Adrenal gland (tissue), 9 donors: ENCODE measurements at regions not wholly inside any gene's neighbourhood (a gene's known extent, or its start where the extent isn't known, plus 50 kb on each side); places are given as distances from the start of the nearest gene placed in this dataset.

ENCODE experiments used
- DNase-seq, 7 donors: peaks; one replicate each; pipeline ENCODE4 v3.0.0-alpha.2; 2019 to 2020
- H3K27ac ChIP-seq, 5 donors: fragments of 200-600 bp; sonication (generic) in 4 of 5; 1 replicate in 3 of 5; 2 replicates in 2 of 5; pipeline versions ENCODE4 v1.5.1 to v1.8.0; 2016 to 2020; ENCODE audit warnings: mild to moderate bottlenecking in 1 of 5
- H3K27me3 ChIP-seq: fragments of 200-600 bp; 2 replicates; pipeline ENCODE4 v1.8.0; 2021
- H3K36me3 ChIP-seq, 2 donors: fragments of 200-600 bp; replicated peaks in 1 of 2; 1 replicate in 1 of 2; 2 replicates in 1 of 2; pipeline versions ENCODE4 v1.5.1 to v1.8.0; 2018 to 2022
- H3K4me1 ChIP-seq, 2 donors: fragments of 200-600 bp; replicated peaks in 1 of 2; 1 replicate in 1 of 2; 2 replicates in 1 of 2; pipeline versions ENCODE4 v1.5.1 to v1.8.0; 2018 to 2021
- H3K4me3 ChIP-seq, 4 donors: fragments of 200-600 bp; sonication (generic) in 3 of 4; one replicate each; pipeline ENCODE4 v1.5.1; 2016 to 2018
- H3K9me3 ChIP-seq, 3 donors: fragments of 200-600 bp; sonication (generic) in 1 of 3; replicated peaks in 1 of 3; 1 replicate in 2 of 3; 2 replicates in 1 of 3; pipeline versions ENCODE4 v1.5.1 to v1.8.0; 2016 to 2021
- POLR2A ChIP-seq, 2 donors: fragments of 450-650 bp; IDR thresholded peaks; one replicate each; pipeline ENCODE4 v1.6.1; 2017; ENCODE audit warnings: antibody characterized with exemption in 2 of 2, mild to moderate bottlenecking in 2 of 2, moderate library complexity in 1 of 2
- WGBS, 4 donors: extraction: QIAGEN DNeasy Blood & Tissue Kit in 2 of 4; methylation state at CpG; one replicate each; pipeline versions ENCODE4 v1.1.5 to v1.1.7; 2013 to 2017; 5-methylcytosine and 5-hydroxymethylcytosine counted together
- intact Hi-C, 2 donors: fragments of 100-400 bp; cut with DNase I; formaldehyde crosslinking; loops; one replicate each; pipeline versions ENCODE4 v1.14.1 to v1.15.0; 2022 to 2023
- TF ChIP-seq, protein P1 (sequence below), 6 experiments: fragments of 450-650 bp in 4 of 6; fragments of 200-600 bp in 2 of 6; sonication (generic) in 1 of 6; IDR thresholded peaks; 1 replicate in 5 of 6; 2 replicates in 1 of 6; pipeline versions ENCODE4 v1.5.1 to v1.8.0; 2016 to 2021; ENCODE audit warnings: antibody characterized with exemption in 6 of 6, mild to moderate bottlenecking in 2 of 6, moderate library complexity in 1 of 6
- donor health status: healthy with polysubstance abuse.
- donor health status: Bipolar disorder and iron deficiency.
- donor health status: DM: yes; HTN: yes; CAD: no.
- donor health status: DM: no; HTN: no; CAD: no.
- donor health status: DM: no; HTN: no; CAD: no.

DNA sequence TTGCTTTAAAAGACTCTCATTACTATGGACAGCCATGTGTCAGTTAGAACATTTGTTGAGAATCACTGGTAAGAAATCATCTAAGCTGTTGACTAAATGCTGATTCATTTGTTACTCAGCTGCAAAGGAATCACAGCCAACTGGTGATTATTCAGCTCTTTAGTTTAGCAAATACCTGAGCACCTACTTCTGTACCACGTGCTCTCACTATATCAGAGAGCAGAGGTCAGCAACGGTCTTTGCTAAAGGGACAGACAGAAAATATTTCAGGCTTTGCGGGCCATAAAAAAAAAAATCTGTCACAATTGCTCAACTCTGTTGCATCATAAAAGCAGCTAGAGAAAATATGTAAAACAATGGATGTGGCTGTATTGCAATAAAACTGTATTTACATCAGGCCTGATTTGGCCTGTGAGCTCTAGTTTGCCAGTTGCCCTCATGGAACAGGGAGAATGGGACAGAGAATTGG, 377.6 kb downstream of the DNAH5 start:
- 64 to 77% (median 67%) methylated on average over 3 of the region's 3 CpGs for WGBS, 4 donors
- no peaks in the 10 kb centered on the region for H3K4me1 ChIP-seq
- no peak overlapping the region for H3K27ac ChIP-seq
- DNase-seq: no peak
- no peaks in the 10 kb centered on the region for H3K36me3 ChIP-seq
- intact Hi-C loops: no loop called here
- no peaks in the 10 kb centered on the region for H3K27me3 ChIP-seq
- TF ChIP-seq, protein P1, sequence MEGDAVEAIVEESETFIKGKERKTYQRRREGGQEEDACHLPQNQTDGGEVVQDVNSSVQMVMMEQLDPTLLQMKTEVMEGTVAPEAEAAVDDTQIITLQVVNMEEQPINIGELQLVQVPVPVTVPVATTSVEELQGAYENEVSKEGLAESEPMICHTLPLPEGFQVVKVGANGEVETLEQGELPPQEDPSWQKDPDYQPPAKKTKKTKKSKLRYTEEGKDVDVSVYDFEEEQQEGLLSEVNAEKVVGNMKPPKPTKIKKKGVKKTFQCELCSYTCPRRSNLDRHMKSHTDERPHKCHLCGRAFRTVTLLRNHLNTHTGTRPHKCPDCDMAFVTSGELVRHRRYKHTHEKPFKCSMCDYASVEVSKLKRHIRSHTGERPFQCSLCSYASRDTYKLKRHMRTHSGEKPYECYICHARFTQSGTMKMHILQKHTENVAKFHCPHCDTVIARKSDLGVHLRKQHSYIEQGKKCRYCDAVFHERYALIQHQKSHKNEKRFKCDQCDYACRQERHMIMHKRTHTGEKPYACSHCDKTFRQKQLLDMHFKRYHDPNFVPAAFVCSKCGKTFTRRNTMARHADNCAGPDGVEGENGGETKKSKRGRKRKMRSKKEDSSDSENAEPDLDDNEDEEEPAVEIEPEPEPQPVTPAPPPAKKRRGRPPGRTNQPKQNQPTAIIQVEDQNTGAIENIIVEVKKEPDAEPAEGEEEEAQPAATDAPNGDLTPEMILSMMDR (IDR thresholded peaks at IDR 0.05): no peak
- no peak for TF ChIP-seq POLR2A (IDR thresholded peaks at IDR 0.05)
- no peaks in the 10 kb centered on the region for H3K9me3 ChIP-seq
- H3K4me3 ChIP-seq: no peak overlapping the region

DNA sequence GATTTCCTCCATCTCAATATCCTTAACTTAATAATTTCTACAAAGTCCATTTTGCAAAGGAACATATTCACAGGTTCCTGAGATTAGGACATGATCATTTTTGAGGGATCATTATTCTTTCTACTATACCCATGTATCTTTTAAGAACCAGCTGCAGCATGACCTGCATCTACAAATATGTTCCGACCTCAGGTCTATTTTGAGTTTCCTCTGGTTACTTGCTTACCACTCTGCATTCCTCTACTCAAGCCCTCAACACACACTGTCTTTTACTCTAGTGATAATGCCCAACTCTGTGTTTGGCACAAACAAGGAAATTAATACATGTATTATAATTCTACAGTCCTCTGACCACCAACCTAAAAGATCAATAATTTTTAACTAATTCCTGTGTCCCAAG, 386.1 kb downstream of the DNAH5 start:
- intact Hi-C loops: no loop called here
- Histone ChIP-seq H3K36me3 (no peaks in the 10 kb centered on the region), H3K4me1 (no peaks in the 10 kb centered on the region), H3K27ac (no peak overlapping the region), H3K4me3 (no peak overlapping the region), H3K9me3 (no peaks in the 10 kb centered on the region), H3K27me3 (no peaks in the 10 kb centered on the region)
- 61 to 76% (median 65%) methylated on average over 1 of the region's 1 CpG for WGBS, 4 donors
- no peak for DNase-seq
- TF ChIP-seq POLR2A (IDR thresholded peaks at IDR 0.05): no peak
- TF ChIP-seq, protein P1 (IDR thresholded peaks at IDR 0.05): no peak

DNA sequence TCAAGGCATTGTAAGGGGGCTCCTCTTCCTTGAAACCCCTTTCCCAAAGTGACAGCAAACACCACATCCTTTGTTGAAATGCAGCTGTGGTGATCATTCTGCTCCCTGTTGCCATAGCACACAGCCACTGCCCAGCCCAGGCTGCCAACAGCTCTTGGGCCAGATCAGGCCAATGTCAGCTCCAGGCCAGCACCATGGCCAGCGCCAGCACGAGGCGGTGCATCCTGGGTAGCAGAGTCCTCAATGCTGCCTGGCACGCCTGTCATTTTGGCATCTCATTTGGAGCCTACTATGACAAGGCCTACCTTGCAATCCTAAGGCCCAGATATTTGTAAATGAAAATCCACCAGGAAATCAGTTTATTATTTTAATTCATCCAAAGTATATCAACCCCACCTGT, 390.6 kb downstream of the DNAH5 start:
- no peaks in the 10 kb centered on the region for H3K9me3 ChIP-seq
- H3K4me3 ChIP-seq: no peak overlapping the region
- TF ChIP-seq, protein P1 (IDR thresholded peaks at IDR 0.05): no peak
- TF ChIP-seq POLR2A (IDR thresholded peaks at IDR 0.05): no peak
- intact Hi-C loops: no loop called here
- H3K36me3 ChIP-seq: no peaks in the 10 kb centered on the region
- 5 to 28% (median 19%) methylated on average over 4 of the region's 4 CpGs for WGBS, 4 donors
- DNase-seq: no peak
- H3K27me3 ChIP-seq: no peaks in the 10 kb centered on the region
- no peak overlapping the region for H3K27ac ChIP-seq
- no peaks in the 10 kb centered on the region for H3K4me1 ChIP-seq

DNA sequence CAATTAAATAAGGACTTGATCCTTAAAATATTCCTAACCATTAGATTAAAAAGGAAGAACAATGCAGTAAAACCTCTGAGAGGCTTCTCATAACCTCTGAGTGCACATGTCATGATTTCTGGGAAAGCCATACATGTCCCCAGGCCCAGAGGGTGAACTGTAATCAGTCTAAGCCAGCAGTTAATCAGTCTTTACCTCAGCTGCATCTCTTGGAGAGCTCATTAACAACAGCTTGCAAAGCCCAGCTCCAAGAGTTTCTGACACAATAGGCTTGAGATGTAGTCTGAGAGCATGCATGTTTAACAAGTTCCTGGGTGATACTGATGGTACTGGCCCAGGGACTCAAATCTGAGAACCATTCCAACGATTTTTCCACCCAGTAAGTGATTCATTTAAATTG, 392.1 kb downstream of the DNAH5 start:
- no peaks in the 10 kb centered on the region for H3K4me1 ChIP-seq
- no peaks in the 10 kb centered on the region for H3K36me3 ChIP-seq
- H3K27ac ChIP-seq: no peak overlapping the region
- no peaks in the 10 kb centered on the region for H3K9me3 ChIP-seq
- intact Hi-C loops: no loop called here
- no peak for DNase-seq
- TF ChIP-seq, protein P1 (IDR thresholded peaks at IDR 0.05): no peak
- TF ChIP-seq POLR2A (IDR thresholded peaks at IDR 0.05): no peak
- H3K4me3 ChIP-seq: no peak overlapping the region
- 19 to 33% (median 27%) methylated on average over 1 of the region's 1 CpG for WGBS, 4 donors
- H3K27me3 ChIP-seq: no peaks in the 10 kb centered on the region
